H1 (cell line): ENCODE measurements at regions not wholly inside any gene's neighbourhood (a gene's known extent, or its start where the extent isn't known, plus 50 kb on each side); places are given as distances from the start of the nearest gene placed in this dataset.

Experiments used
- CTCF ChIA-PET: fragments of 300-600 bp; sonication (Branson Sonifier 250); formaldehyde crosslinking; loops from one replicate; lab custom pipeline; 2021; ENCODE audit not compliant: partially characterized antibody; lab: Charles Lee
- POLR2A ChIA-PET: fragments of 300-600 bp; sonication (Branson Sonifier 250); formaldehyde crosslinking; loops from one replicate; lab custom pipeline; 2021; ENCODE audit warnings: inconsistent platforms; ENCODE audit not compliant: partially characterized antibody; lab: Charles Lee
- DNase-seq, 2 experiments: peaks; one replicate each; pipeline versions ENCODE4 v3.0.0 to v3.0.0-alpha.2; 2010 to 2022; ENCODE audit warnings: low spot score in 2 of 2, low read depth in 1 of 2, mixed read lengths in 1 of 2
- FAIRE-seq: peaks from 2 replicates; lab custom pipeline; 2011; peaks lifted over from hg19 to GRCh38; lab: Jason Lieb, UNC
- H2AFZ ChIP-seq: 2 replicates; pipeline ENCODE4 v1.8.1; 2012; ENCODE audit warnings: low read length, inconsistent platforms
- H2AK5ac ChIP-seq: 2 replicates; pipeline ENCODE4 v1.6.1; 2013; ENCODE audit warnings: low read depth, low read length
- H2BK120ac ChIP-seq: replicated peaks from 2 replicates; pipeline ENCODE3; 2013; ENCODE audit warnings: low read depth, low read length, inconsistent platforms
- H2BK12ac ChIP-seq: 2 replicates; pipeline ENCODE4 v1.6.1; 2013; ENCODE audit warnings: low read depth, low read length
- H2BK15ac ChIP-seq: 2 replicates; pipeline ENCODE4 v1.6.1; 2013; ENCODE audit warnings: low read length
- H2BK20ac ChIP-seq: 2 replicates; pipeline ENCODE4 v1.6.1; 2013; ENCODE audit warnings: low read length
- H2BK5ac ChIP-seq: 2 replicates; pipeline ENCODE4 v1.6.1; 2013; ENCODE audit warnings: low read depth, low read length
- H3K14ac ChIP-seq: 2 replicates; pipeline ENCODE4 v1.6.1; 2013; ENCODE audit warnings: inconsistent platforms; ENCODE audit not compliant: insufficient read length
- H3K18ac ChIP-seq: 2 replicates; pipeline ENCODE4 v1.6.1; 2013; ENCODE audit warnings: low read length; ENCODE audit errors: extremely low read depth
- H3K23ac ChIP-seq: 2 replicates; pipeline ENCODE4 v1.6.1; 2013; ENCODE audit warnings: inconsistent platforms; ENCODE audit not compliant: insufficient read length
- H3K23me2 ChIP-seq: 2 replicates; pipeline ENCODE4 v1.6.1; 2013; ENCODE audit warnings: low read depth, low read length
- H3K27ac ChIP-seq: 2 replicates; pipeline ENCODE4 v1.6.1; 2011; ENCODE audit warnings: low read depth, low read length, inconsistent platforms
- H3K27me3 ChIP-seq, 4 experiments: replicated peaks in 1 of 4; 1 replicate in 1 of 4; 2 replicates in 3 of 4; pipeline versions ENCODE4 v1.6.1 to v1.8.1; 2011 to 2013; ENCODE audit warnings: low read length in 3 of 4, mild to moderate bottlenecking in 3 of 4, inconsistent platforms in 2 of 4, mixed read lengths in 2 of 4, moderate library complexity in 1 of 4; ENCODE audit not compliant: control insufficient read depth in 3 of 4, insufficient read depth in 3 of 4; ENCODE audit errors: extremely low read depth in 1 of 4
- H3K36me3 ChIP-seq, 4 experiments: 2 replicates each; pipeline versions ENCODE4 v1.6.1 to v1.8.1; 2011 to 2013; ENCODE audit warnings: mild to moderate bottlenecking in 4 of 4, low read length in 3 of 4, moderate library complexity in 2 of 4, control low read depth in 1 of 4, inconsistent platforms in 1 of 4; ENCODE audit not compliant: insufficient read depth in 4 of 4, control insufficient read depth in 2 of 4
- H3K4ac ChIP-seq: replicated peaks from 2 replicates; pipeline ENCODE3; 2013; ENCODE audit warnings: low read length, low read depth, mixed read lengths, inconsistent platforms; ENCODE audit not compliant: insufficient read length
- H3K4me1 ChIP-seq, 4 experiments: replicated peaks in 1 of 4; 1 replicate in 1 of 4; 2 replicates in 3 of 4; pipeline versions ENCODE4 v1.6.1 to v1.8.1; 2011 to 2013; ENCODE audit warnings: low read length in 3 of 4, inconsistent platforms in 2 of 4, mixed read lengths in 1 of 4; ENCODE audit not compliant: insufficient read depth in 4 of 4, control insufficient read depth in 3 of 4
- H3K4me2 ChIP-seq, 2 experiments: 2 replicates each; pipeline versions ENCODE4 v1.6.1 to v1.8.1; 2011 to 2013; ENCODE audit warnings: low read depth in 2 of 2, low read length in 2 of 2, control low read depth in 1 of 2, inconsistent platforms in 1 of 2, mild to moderate bottlenecking in 1 of 2; ENCODE audit not compliant: insufficient read depth in 1 of 2
- H3K4me3 ChIP-seq, 4 experiments: fragments of 200-600, 300-600 bp in 1 of 4; sonication (generic), shearing (Covaris generic), sonication (Bioruptor Twin) in 1 of 4; 2 replicates each; pipeline versions ENCODE4 v1.5.1 to v1.8.1; 2011 to 2016; ENCODE audit warnings: low read length in 4 of 4, low read depth in 3 of 4, control low read depth in 2 of 4, inconsistent platforms in 2 of 4, mild to moderate bottlenecking in 2 of 4, mixed read lengths in 1 of 4, moderate library complexity in 1 of 4; ENCODE audit not compliant: insufficient read depth in 2 of 4; ENCODE audit errors: extremely low read depth in 1 of 4
- H3K56ac ChIP-seq: replicated peaks from 2 replicates; pipeline ENCODE3; 2013; ENCODE audit warnings: low read depth, mild to moderate bottlenecking, mixed read lengths, low read length, inconsistent platforms; ENCODE audit not compliant: insufficient read length
- H3K79me1 ChIP-seq: 2 replicates; pipeline ENCODE4 v1.6.1; 2013; ENCODE audit warnings: low read depth, low read length, control low read depth
- H3K79me2 ChIP-seq, 2 experiments: 2 replicates each; pipeline versions ENCODE4 v1.6.1 to v1.8.1; 2012 to 2013; ENCODE audit warnings: low read length in 2 of 2, mild to moderate bottlenecking in 2 of 2, inconsistent platforms in 1 of 2; ENCODE audit not compliant: insufficient read depth in 2 of 2, control insufficient read depth in 1 of 2
- H3K9ac ChIP-seq, 4 experiments: replicated peaks in 1 of 4; 1 replicate in 1 of 4; 2 replicates in 3 of 4; pipeline versions ENCODE4 v1.6.1 to v1.8.1; 2011 to 2013; ENCODE audit warnings: low read depth in 3 of 4, low read length in 3 of 4, control low read depth in 2 of 4, mild to moderate bottlenecking in 2 of 4, moderate library complexity in 2 of 4, inconsistent platforms in 1 of 4; ENCODE audit errors: extremely low read depth in 1 of 4
- H3K9me3 ChIP-seq, 2 experiments: 2 replicates each; pipeline versions ENCODE4 v1.6.1 to v1.8.1; 2012 to 2013; ENCODE audit warnings: mild to moderate bottlenecking in 2 of 2, moderate library complexity in 2 of 2, control low read depth in 1 of 2, inconsistent platforms in 1 of 2, low read depth in 1 of 2, low read length in 1 of 2, mixed read lengths in 1 of 2; ENCODE audit not compliant: insufficient read depth in 2 of 2
- H4K20me1 ChIP-seq, 2 experiments: replicated peaks in 1 of 2; 2 replicates each; pipeline versions ENCODE3 to v1.8.1; 2011 to 2013; ENCODE audit warnings: inconsistent platforms in 2 of 2, low read length in 2 of 2, mild to moderate bottlenecking in 1 of 2; ENCODE audit not compliant: insufficient read depth in 2 of 2, control insufficient read depth in 1 of 2
- H4K5ac ChIP-seq: 2 replicates; pipeline ENCODE4 v1.6.1; 2013; ENCODE audit warnings: low read length, low read depth, mixed read lengths, inconsistent platforms; ENCODE audit not compliant: insufficient read length
- H4K8ac ChIP-seq: 2 replicates; pipeline ENCODE4 v1.8.0; 2013; ENCODE audit warnings: mild to moderate bottlenecking, moderate library complexity, low read length, inconsistent platforms; ENCODE audit not compliant: insufficient read depth; ENCODE audit errors: extremely low read depth
- H4K91ac ChIP-seq: replicated peaks from 2 replicates; pipeline ENCODE3; 2013; ENCODE audit warnings: low read length, mixed read lengths, inconsistent platforms; ENCODE audit not compliant: insufficient read length
- CREB1 ChIP-seq: IDR thresholded peaks from 2 replicates; pipeline ENCODE4 v1.6.1; 2012; ENCODE audit warnings: inconsistent platforms
- GTF2F1 ChIP-seq: IDR thresholded peaks from 2 replicates; pipeline ENCODE4 v1.6.1; 2012; ENCODE audit warnings: low read depth, low read length, improper control_type of control experiment, borderline replicate concordance
- SIX5 ChIP-seq: IDR thresholded peaks from 2 replicates; pipeline ENCODE4 v1.6.1; 2011; ENCODE audit warnings: mild to moderate bottlenecking, low read depth, low read length
- TAF1 ChIP-seq: IDR thresholded peaks from 2 replicates; pipeline ENCODE4 v1.6.1; 2011; ENCODE audit warnings: mild to moderate bottlenecking, low read depth, low read length
- TAF7 ChIP-seq: optimal IDR thresholded peaks from 2 replicates; pipeline ENCODE3; 2011; ENCODE audit warnings: low read depth, mild to moderate bottlenecking, inconsistent platforms, low read length, moderate library complexity, borderline replicate concordance
- WGBS, 2 experiments: shearing (Covaris generic) in 1 of 2; methylation state at CpG; one replicate each; pipeline versions ENCODE4 v1.1.6 to v1.1.7; 2013 to 2015; ENCODE audit warnings: low lambda C conversion rate in 2 of 2, mixed read lengths in 2 of 2, inconsistent platforms in 1 of 2, low coverage in 1 of 2, missing lambda C conversion rate in 1 of 2; ENCODE audit not compliant: insufficient replicate concordance in 2 of 2, insufficient coverage in 1 of 2, insufficient read length in 1 of 2; ENCODE audit errors: extremely low coverage in 1 of 2, missing lambda C conversion rate in 1 of 2; 5-methylcytosine and 5-hydroxymethylcytosine counted together

- no peak for FAIRE-seq
- Histone ChIP-seq H3K27ac (no peak overlapping the region), H2BK5ac (no peak overlapping the region), H3K23me2 (no peaks in the 10 kb centered on the region), H4K91ac (no peak overlapping the region), H3K14ac (no peak overlapping the region), H3K23ac (no peak overlapping the region), H3K79me1 (no peaks in the 10 kb centered on the region), H3K56ac (no peak overlapping the region), H3K9ac (no peak overlapping the region), H3K4me3 (no peak overlapping the region), H3K4me2 (no peak overlapping the region), H4K5ac (no peak overlapping the region), H4K20me1 (no peaks in the 10 kb centered on the region), H3K4me1 (no peaks in the 10 kb centered on the region), H2AK5ac (no peak overlapping the region), H3K4ac (no peak overlapping the region), H3K27me3 (no peaks in the 10 kb centered on the region), H3K9me3 (no peaks in the 10 kb centered on the region), H4K8ac (no peak overlapping the region), H3K36me3 (no peaks in the 10 kb centered on the region), H2BK15ac (no peak overlapping the region), H2BK12ac (no peak overlapping the region), H2BK20ac (no peak overlapping the region), H2AFZ (no peak overlapping the region), H3K18ac (no peak overlapping the region), H3K79me2 (no peaks in the 10 kb centered on the region), H2BK120ac (no peak overlapping the region)
- POLR2A ChIA-PET: no interaction called here
- DNase-seq: no peak
- CTCF ChIA-PET: no interaction called here
- 88% methylated on average over 2 of the region's 2 CpGs; no CpG with 5 or more reads in 1 of the 2 experiments for WGBS, 2 experiments
- no peak for TF ChIP-seq SIX5
- TF ChIP-seq GTF2F1: no peak
- TF ChIP-seq TAF7: no peak
- no peak for TF ChIP-seq CREB1
- no peak for TF ChIP-seq TAF1
Measured at GRCh38 chr2:145068509-145068908, 548.6 kb upstream of the ZEB2 start.
